GM19023 (cell line): ENCODE measurements at regions not wholly inside any gene's neighbourhood (a gene's known extent, or its start where the extent isn't known, plus 50 kb on each side); places are given as distances from the start of the nearest gene placed in this dataset.

Experiments used
- ATAC-seq: cut with Tn5 transposase; IDR thresholded peaks from one replicate; pipeline ENCODE4 v1.9.1; 2021; ENCODE audit warnings: mild to moderate bottlenecking, moderate library complexity; ENCODE audit not compliant: unreplicated experiment

GRCh38 chr4:138305050-138305449 is 62.9 kb upstream of the SLC7A11 start:
- ATAC-seq = no peak

GRCh38 chr4:138301536-138301935 is 59.4 kb upstream of the SLC7A11 start:
- no peak for ATAC-seq

GRCh38 chr4:138300616-138301015 is 58.5 kb upstream of the SLC7A11 start:
- no peak for ATAC-seq

- ATAC-seq = no peak
Measured at GRCh38 chr4:138299881-138300280, 57.7 kb upstream of the SLC7A11 start.

- ATAC-seq = no peak
Measured at GRCh38 chr4:138298866-138299265, 56.7 kb upstream of the SLC7A11 start.

GRCh38 chr4:138298431-138298830 is 56.3 kb upstream of the SLC7A11 start:
- ATAC-seq = no peak

GRCh38 chr4:138297743-138298405 is 55.7 kb upstream of the SLC7A11 start:
- ATAC-seq = no peak

- no peak for ATAC-seq
Measured at GRCh38 chr4:138292321-138292720, 50.2 kb upstream of the SLC7A11 start.
